HG03342 (cell line): ENCODE measurements at regions not wholly inside any gene's neighbourhood (a gene's known extent, or its start where the extent isn't known, plus 50 kb on each side); places are given as distances from the start of the nearest gene placed in this dataset.

Source experiments
- ATAC-seq: cut with Tn5 transposase; IDR thresholded peaks from one replicate; pipeline ENCODE4 v1.9.1; 2021; ENCODE audit warnings: mild to moderate bottlenecking, moderate library complexity; ENCODE audit not compliant: unreplicated experiment

GRCh38 chr10:3904419-3904960 is 119.5 kb upstream of the KLF6 start:
- no peak for ATAC-seq

GRCh38 chr10:3902809-3903410 is 117.9 kb upstream of the KLF6 start:
- peak; percentile 33 for ATAC-seq

- ATAC-seq: peak; percentile 93
Observed at GRCh38 chr10:3902054-3902808, 117.2 kb upstream of the KLF6 start.

GRCh38 chr10:3901370-3901769 is 116.4 kb upstream of the KLF6 start:
- no peak for ATAC-seq

- ATAC-seq: no peak
Observed at GRCh38 chr10:3900391-3900790, 115.4 kb upstream of the KLF6 start.

- no peak for ATAC-seq
Observed at GRCh38 chr10:3898821-3899220, 113.8 kb upstream of the KLF6 start.

GRCh38 chr10:3897156-3897555 is 112.1 kb upstream of the KLF6 start:
- ATAC-seq: no peak

GRCh38 chr10:3896161-3896560 is 111.2 kb upstream of the KLF6 start:
- no peak for ATAC-seq

- no peak for ATAC-seq
Observed at GRCh38 chr10:3895045-3895631, 110.1 kb upstream of the KLF6 start.

GRCh38 chr10:3893901-3894563 is 109.0 kb upstream of the KLF6 start:
- no peak for ATAC-seq

- ATAC-seq: no peak
Observed at GRCh38 chr10:3892440-3893425, 107.7 kb upstream of the KLF6 start.

- no peak for ATAC-seq
Observed at GRCh38 chr10:3891396-3891795, 106.4 kb upstream of the KLF6 start.

GRCh38 chr10:3890602-3891352 is 105.8 kb upstream of the KLF6 start:
- ATAC-seq: no peak

- no peak for ATAC-seq
Observed at GRCh38 chr10:3889961-3890522, 105.0 kb upstream of the KLF6 start.

- ATAC-seq: peak; percentile 67
Observed at GRCh38 chr10:3887885-3888476, 103.0 kb upstream of the KLF6 start.

- no peak for ATAC-seq
Observed at GRCh38 chr10:3887404-3887803, 102.4 kb upstream of the KLF6 start.

GRCh38 chr10:3886641-3887251 is 101.7 kb upstream of the KLF6 start:
- ATAC-seq: no peak

- ATAC-seq: no peak
Observed at GRCh38 chr10:3886191-3886590, 101.2 kb upstream of the KLF6 start.
